ENCODE measurements at regions not wholly inside any gene's neighbourhood (a gene's known extent, or its start where the extent isn't known, plus 50 kb on each side); places are given as distances from the start of the nearest gene placed in this dataset.
"Not testable (repeated sequence)": the region's sequence is repeated elsewhere in the genome, so short reads cannot be mapped to it uniquely, and the experiment has no call there.

- ATAC-seq: no peak
- Mint-ChIP-seq H3K9me3 (peaks cover 11% of the 10 kb centered on the region), H3K27me3 (peaks cover 20% of the 10 kb centered on the region), H3K4me3 (no peak overlapping the region), H3K27ac (no peak overlapping the region), H3K36me3 (no peaks in the 10 kb centered on the region), H3K4me1 (no peaks in the 10 kb centered on the region)
Observed at GRCh38 chr7:4470246-4470645, 211.8 kb upstream of the FOXK1 start.

GRCh38 chr7:4472728-4473127, 209.4 kb upstream of the FOXK1 start:
- H3K4me1 Mint-ChIP-seq: no peaks in the 10 kb centered on the region
- H3K27ac Mint-ChIP-seq: no peak overlapping the region
- H3K9me3 Mint-ChIP-seq: peaks cover 7% of the 10 kb centered on the region
- H3K27me3 Mint-ChIP-seq: peaks cover 25% of the 10 kb centered on the region
- H3K4me3 Mint-ChIP-seq: no peak overlapping the region
- no peak for ATAC-seq
- H3K36me3 Mint-ChIP-seq: no peaks in the 10 kb centered on the region

- ATAC-seq: peak; percentile 36
- no peak overlapping the region for H3K27ac Mint-ChIP-seq
Observed at GRCh38 chr7:4479367-4480039, 202.6 kb upstream of the FOXK1 start.

GRCh38 chr7:4480131-4480530, 202.0 kb upstream of the FOXK1 start:
- H3K4me1 Mint-ChIP-seq, ATAC-seq, H3K27ac Mint-ChIP-seq, H3K4me3 Mint-ChIP-seq: not testable (repeated sequence)
- peaks cover 28% of the 10 kb centered on the region for H3K9me3 Mint-ChIP-seq
- H3K27me3 Mint-ChIP-seq: peaks cover 36% of the 10 kb centered on the region
- peaks cover 12% of the 10 kb centered on the region for H3K36me3 Mint-ChIP-seq

More at GRCh38 chr7:4479367-4480039, 202.6 kb upstream of the FOXK1 start:
- no peak overlapping the region for H3K4me3 Mint-ChIP-seq
- peaks cover 34% of the 10 kb centered on the region for H3K27me3 Mint-ChIP-seq
- H3K9me3 Mint-ChIP-seq: peaks cover 26% of the 10 kb centered on the region
- peaks cover 11% of the 10 kb centered on the region for H3K36me3 Mint-ChIP-seq
- H3K4me1 Mint-ChIP-seq: no peaks in the 10 kb centered on the region

DNA sequence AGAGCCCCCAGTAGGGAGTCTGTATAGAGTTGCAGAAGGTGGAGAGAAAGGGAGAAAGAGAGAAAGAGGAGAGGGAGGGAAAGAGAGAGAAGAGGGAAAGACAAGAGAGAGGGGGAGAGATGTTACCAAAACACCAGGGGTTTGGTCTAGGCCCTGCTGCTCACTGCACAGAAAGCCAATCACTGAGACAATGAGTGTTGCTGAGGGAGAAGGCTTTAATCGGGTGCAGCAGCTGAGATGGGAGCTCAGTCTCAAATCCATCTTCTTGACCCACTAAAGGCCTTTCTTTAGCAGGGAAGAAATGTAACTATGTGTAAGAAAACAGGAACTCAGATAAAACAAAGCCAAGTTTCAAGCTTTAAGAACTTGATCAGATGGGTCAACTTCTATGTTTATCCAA, 198.2 kb upstream of the FOXK1 start:
- peaks cover 29% of the 10 kb centered on the region for H3K9me3 Mint-ChIP-seq
- H3K4me1 Mint-ChIP-seq: no peaks in the 10 kb centered on the region
- peaks cover 36% of the 10 kb centered on the region for H3K27me3 Mint-ChIP-seq
- H3K27ac Mint-ChIP-seq: no peak overlapping the region
- peaks cover 12% of the 10 kb centered on the region for H3K36me3 Mint-ChIP-seq
- no peak overlapping the region for H3K4me3 Mint-ChIP-seq
- ATAC-seq: no peak

DNA sequence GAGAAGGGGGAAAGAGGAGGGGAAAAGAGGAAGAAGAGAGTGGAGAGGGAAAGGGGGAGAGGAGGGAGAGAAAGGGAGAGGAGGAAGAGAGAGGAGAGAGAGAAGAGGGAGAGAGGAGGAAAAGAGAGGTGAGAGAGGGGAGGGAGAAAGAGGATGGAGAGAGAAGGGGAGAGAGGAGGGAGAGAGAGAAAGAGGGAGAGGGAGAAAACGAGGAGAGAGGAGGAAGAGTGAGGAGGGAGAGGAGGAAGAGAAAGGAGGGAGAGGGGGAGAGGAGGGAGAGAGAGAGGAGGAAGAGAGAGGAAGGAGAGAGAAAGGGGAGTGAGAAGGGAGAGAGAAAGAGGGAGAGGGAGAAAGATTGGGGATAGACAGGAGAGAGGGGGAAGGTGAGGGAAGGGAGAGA, 197.6 kb upstream of the FOXK1 start:
- Mint-ChIP-seq H3K9me3 (peaks cover 29% of the 10 kb centered on the region), H3K4me1 (no peaks in the 10 kb centered on the region), H3K4me3 (no peak overlapping the region), H3K36me3 (peaks cover 12% of the 10 kb centered on the region), H3K27ac (no peak overlapping the region), H3K27me3 (peaks cover 36% of the 10 kb centered on the region)
- ATAC-seq: no peak

DNA sequence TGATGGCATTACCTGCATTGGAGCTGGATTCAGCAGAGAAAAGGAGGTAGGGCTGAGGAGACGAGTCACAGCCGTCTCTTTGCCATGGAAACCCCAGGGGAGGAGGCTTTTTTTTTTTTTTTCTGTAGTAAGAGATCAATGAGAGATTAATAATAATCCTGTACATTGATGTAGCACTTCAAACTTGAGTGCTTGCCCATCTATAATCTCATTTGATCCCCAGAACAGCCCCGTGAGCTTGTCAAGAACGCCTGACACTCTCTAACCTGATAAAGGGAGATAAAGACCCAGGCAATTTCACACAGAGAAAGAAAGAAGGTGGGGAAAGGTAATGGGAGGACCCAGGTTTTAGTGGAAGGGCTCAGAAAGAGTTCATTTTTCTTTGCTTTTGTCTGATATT, 195.2 kb upstream of the FOXK1 start:
- no peaks in the 10 kb centered on the region for H3K4me1 Mint-ChIP-seq
- ATAC-seq: no peak
- H3K36me3 Mint-ChIP-seq: peaks cover 12% of the 10 kb centered on the region
- H3K4me3 Mint-ChIP-seq: no peak overlapping the region
- H3K27me3 Mint-ChIP-seq: peaks cover 36% of the 10 kb centered on the region
- H3K27ac Mint-ChIP-seq: no peak overlapping the region
- peaks cover 18% of the 10 kb centered on the region for H3K9me3 Mint-ChIP-seq

- H3K4me3 Mint-ChIP-seq, H3K27me3 Mint-ChIP-seq, H3K4me1 Mint-ChIP-seq, H3K27ac Mint-ChIP-seq, H3K36me3 Mint-ChIP-seq, ATAC-seq: not testable (repeated sequence)
- peaks cover 16% of the 10 kb centered on the region for H3K9me3 Mint-ChIP-seq
Observed at GRCh38 chr7:4496911-4497310, 185.2 kb upstream of the FOXK1 start.

DNA sequence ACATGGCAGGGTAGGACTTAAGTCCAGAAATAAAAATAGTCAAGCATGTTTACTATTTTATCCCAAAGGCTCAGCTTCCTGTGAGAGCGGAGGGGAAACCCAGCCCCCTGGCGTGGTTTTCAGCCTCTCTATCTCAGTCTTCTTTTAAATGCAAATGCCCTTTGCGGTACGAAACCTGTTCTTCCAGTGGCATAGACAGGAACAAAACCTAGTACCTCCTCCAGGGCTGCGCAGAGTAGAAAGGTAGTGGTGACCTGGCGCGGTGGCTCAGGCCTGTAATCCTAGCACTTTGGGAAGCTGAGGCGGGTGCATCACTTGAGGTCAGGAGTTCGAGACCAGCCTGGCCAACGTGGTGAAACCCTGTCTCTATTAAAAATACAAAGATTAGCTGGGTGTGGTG, 181.3 kb upstream of the FOXK1 start:
- H3K4me1 Mint-ChIP-seq: no peaks in the 10 kb centered on the region
- H3K9me3 Mint-ChIP-seq: peaks cover 10% of the 10 kb centered on the region
- no peaks in the 10 kb centered on the region for H3K36me3 Mint-ChIP-seq
- no peak for ATAC-seq
- no peak overlapping the region for H3K4me3 Mint-ChIP-seq
- no peak overlapping the region for H3K27ac Mint-ChIP-seq
- H3K27me3 Mint-ChIP-seq: no peaks in the 10 kb centered on the region

DNA sequence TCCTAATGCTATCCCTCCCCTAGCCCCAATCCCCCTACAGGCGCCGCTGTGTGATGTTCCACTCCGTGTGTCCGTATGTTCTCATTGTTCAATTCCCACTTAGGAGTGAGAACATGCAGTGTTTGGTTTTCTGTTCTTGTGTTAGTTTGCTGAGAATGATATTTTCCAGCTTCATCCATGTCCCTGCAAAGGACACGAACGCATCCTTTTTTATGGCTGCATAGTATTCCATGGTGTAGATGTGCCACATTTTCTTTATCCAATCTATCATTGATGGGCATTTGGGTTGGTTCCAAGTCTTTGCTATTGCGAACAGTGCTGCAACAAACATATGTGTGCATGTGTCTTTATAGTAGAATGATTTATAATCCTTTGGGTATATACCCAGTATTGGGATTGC, 174.2 kb upstream of the FOXK1 start:
- Mint-ChIP-seq H3K9me3 (peaks cover 11% of the 10 kb centered on the region), H3K27me3 (peaks cover 26% of the 10 kb centered on the region)
- not testable (repeated sequence) for H3K4me3 Mint-ChIP-seq, ATAC-seq, H3K4me1 Mint-ChIP-seq, H3K36me3 Mint-ChIP-seq, H3K27ac Mint-ChIP-seq

- no peak overlapping the region for H3K4me3 Mint-ChIP-seq
- H3K27me3 Mint-ChIP-seq: peaks cover 18% of the 10 kb centered on the region
- no peak for ATAC-seq
- H3K9me3 Mint-ChIP-seq: peaks cover 16% of the 10 kb centered on the region
- H3K36me3 Mint-ChIP-seq: no peaks in the 10 kb centered on the region
- H3K4me1 Mint-ChIP-seq: no peaks in the 10 kb centered on the region
- H3K27ac Mint-ChIP-seq: no peak overlapping the region
Observed at GRCh38 chr7:4513450-4513849, 168.6 kb upstream of the FOXK1 start.

- Mint-ChIP-seq H3K27me3 (peaks cover 15% of the 10 kb centered on the region), H3K9me3 (peaks cover 8% of the 10 kb centered on the region), H3K36me3 (no peaks in the 10 kb centered on the region), H3K4me3 (no peak overlapping the region), H3K4me1 (peaks cover 6% of the 10 kb centered on the region), H3K27ac (no peak overlapping the region)
- no peak for ATAC-seq
Observed at GRCh38 chr7:4519819-4520520, 162.1 kb upstream of the FOXK1 start.

GRCh38 chr7:4523219-4523618, 158.9 kb upstream of the FOXK1 start:
- no peak overlapping the region for H3K27ac Mint-ChIP-seq
- no peak for ATAC-seq
- H3K27me3 Mint-ChIP-seq: peaks cover 25% of the 10 kb centered on the region
- H3K36me3 Mint-ChIP-seq: no peaks in the 10 kb centered on the region
- H3K4me3 Mint-ChIP-seq: no peak overlapping the region
- peaks cover 6% of the 10 kb centered on the region for H3K4me1 Mint-ChIP-seq
- peaks cover 6% of the 10 kb centered on the region for H3K9me3 Mint-ChIP-seq

GRCh38 chr7:4523873-4524272, 158.2 kb upstream of the FOXK1 start:
- Mint-ChIP-seq H3K9me3 (peaks cover 6% of the 10 kb centered on the region), H3K27me3 (peaks cover 22% of the 10 kb centered on the region), H3K4me1 (peaks cover 6% of the 10 kb centered on the region), H3K27ac (no peak overlapping the region), H3K4me3 (no peak overlapping the region), H3K36me3 (no peaks in the 10 kb centered on the region)
- ATAC-seq: no peak

DNA sequence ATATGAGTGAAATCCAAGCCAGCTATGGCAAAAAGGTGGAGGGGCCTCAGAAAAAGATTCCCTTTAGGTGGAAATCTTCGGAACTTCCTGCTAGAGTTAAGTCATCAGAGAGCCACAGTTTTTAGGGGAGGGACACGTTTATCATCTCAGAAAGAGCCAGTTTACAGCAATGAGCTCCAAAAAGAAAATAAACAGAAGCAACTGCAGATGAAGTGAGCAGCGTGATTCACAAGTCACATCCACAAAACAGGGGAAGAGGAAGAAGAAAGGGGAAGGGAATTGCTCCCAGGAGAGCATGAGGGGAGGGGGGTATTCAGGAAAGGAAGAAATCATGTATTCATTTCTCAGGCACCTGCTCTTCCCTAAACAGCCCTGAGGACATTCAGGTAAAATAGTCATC, 156.2 kb upstream of the FOXK1 start:
- H3K4me1 Mint-ChIP-seq: peaks cover 6% of the 10 kb centered on the region
- ATAC-seq: no peak
- H3K27ac Mint-ChIP-seq: no peak overlapping the region
- H3K27me3 Mint-ChIP-seq: peaks cover 22% of the 10 kb centered on the region
- H3K9me3 Mint-ChIP-seq: peaks cover 6% of the 10 kb centered on the region
- no peak overlapping the region for H3K4me3 Mint-ChIP-seq
- no peaks in the 10 kb centered on the region for H3K36me3 Mint-ChIP-seq

- H3K27ac Mint-ChIP-seq: no peak overlapping the region
- H3K4me1 Mint-ChIP-seq: peaks cover 6% of the 10 kb centered on the region
- peaks cover 4% of the 10 kb centered on the region for H3K9me3 Mint-ChIP-seq
- no peak for ATAC-seq
- no peaks in the 10 kb centered on the region for H3K36me3 Mint-ChIP-seq
- H3K4me3 Mint-ChIP-seq: no peak overlapping the region
- H3K27me3 Mint-ChIP-seq: peaks cover 22% of the 10 kb centered on the region
Observed at GRCh38 chr7:4527988-4528636, 154.0 kb upstream of the FOXK1 start.
